Neural progenitor cell (in vitro differentiated cells): ENCODE measurements at regions not wholly inside any gene's neighbourhood (a gene's known extent, or its start where the extent isn't known, plus 50 kb on each side); places are given as distances from the start of the nearest gene placed in this dataset.

ENCODE experiments used
- DNase-seq: peaks from one replicate; pipeline ENCODE4 v3.0.0-alpha.2; 2016; ENCODE audit warnings: low spot score
- H2AFZ ChIP-seq: fragments of 200-600 bp; sonication (generic); replicated peaks from 2 replicates; pipeline ENCODE4 v1.6.1; 2016; ENCODE audit warnings: antibody characterized with exemption
- H3F3A ChIP-seq: fragments of 200-600 bp; sonication (generic); 2 replicates; pipeline ENCODE4 v1.6.1; 2016; ENCODE audit warnings: antibody characterized with exemption, low read depth
- H3K27ac ChIP-seq: fragments of 200-600 bp; sonication (generic); 2 replicates; pipeline ENCODE4 v1.5.1; 2016; ENCODE audit warnings: mild to moderate bottlenecking
- H3K27me3 ChIP-seq: fragments of 200-600 bp; sonication (generic); 2 replicates; pipeline ENCODE4 v1.6.1; 2016; ENCODE audit warnings: mild to moderate bottlenecking, moderate library complexity
- H3K36me3 ChIP-seq: fragments of 200-600 bp; sonication (generic); 2 replicates; pipeline ENCODE4 v1.5.1; 2016
- H3K4me1 ChIP-seq: fragments of 200-600 bp; sonication (generic); 2 replicates; pipeline ENCODE4 v1.6.1; 2016; ENCODE audit warnings: mixed run types
- H3K4me2 ChIP-seq: fragments of 200-600 bp; sonication (generic); 2 replicates; pipeline ENCODE4 v1.6.1; 2016
- H3K4me3 ChIP-seq: fragments of 200-600 bp; sonication (generic); 2 replicates; pipeline ENCODE4 v1.5.1; 2016
- H3K79me2 ChIP-seq: fragments of 200-600 bp; sonication (generic); 2 replicates; pipeline ENCODE4 v1.6.1; 2016; ENCODE audit warnings: low read depth
- H3K9ac ChIP-seq: fragments of 200-600 bp; sonication (generic); 2 replicates; pipeline ENCODE4 v1.6.1; 2016
- H3K9me3 ChIP-seq: fragments of 200-600 bp; sonication (generic); 2 replicates; pipeline ENCODE4 v1.5.1; 2016; ENCODE audit warnings: low read depth
- H4K20me1 ChIP-seq: fragments of 200-600 bp; sonication (generic); 2 replicates; pipeline ENCODE4 v1.6.1; 2016; ENCODE audit warnings: low read depth
- H3K27ac Mint-ChIP-seq: 3 replicates; pipeline ENCODE4 v1.8.0; 2021; ENCODE audit warnings: mixed read lengths
- H3K27me3 Mint-ChIP-seq: 2 replicates; pipeline ENCODE4 v1.8.0; 2022; ENCODE audit warnings: low read depth, mild to moderate bottlenecking, inconsistent platforms, moderate library complexity, mixed read lengths; ENCODE audit not compliant: insufficient read depth
- H3K36me3 Mint-ChIP-seq: 3 replicates; pipeline ENCODE4 v1.8.0; 2021; ENCODE audit warnings: mixed read lengths
- H3K4me1 Mint-ChIP-seq: 3 replicates; pipeline ENCODE4 v1.8.0; 2021; ENCODE audit warnings: mixed read lengths
- H3K4me3 Mint-ChIP-seq: 3 replicates; pipeline ENCODE4 v1.8.0; 2021; ENCODE audit warnings: mild to moderate bottlenecking, moderate library complexity, mixed read lengths
- H3K9me3 Mint-ChIP-seq: 3 replicates; pipeline ENCODE4 v1.8.0; 2020; ENCODE audit warnings: mixed read lengths
- EZH2 ChIP-seq: fragments of 200-600 bp; sonication (generic); IDR thresholded peaks from 2 replicates; pipeline ENCODE4 v1.6.1; 2017; ENCODE audit warnings: antibody characterized with exemption, mild to moderate bottlenecking, moderate library complexity
- EZH2phosphoT487 ChIP-seq: fragments of 200-600 bp; sonication (generic); IDR thresholded peaks from 2 replicates; pipeline ENCODE4 v1.6.1; 2017; ENCODE audit warnings: antibody characterized with exemption
- TF ChIP-seq, protein P1 (sequence below): fragments of 200-600 bp; sonication (generic); IDR thresholded peaks from 2 replicates; pipeline ENCODE4 v1.5.1; 2017; ENCODE audit warnings: antibody characterized with exemption, mild to moderate bottlenecking

DNA sequence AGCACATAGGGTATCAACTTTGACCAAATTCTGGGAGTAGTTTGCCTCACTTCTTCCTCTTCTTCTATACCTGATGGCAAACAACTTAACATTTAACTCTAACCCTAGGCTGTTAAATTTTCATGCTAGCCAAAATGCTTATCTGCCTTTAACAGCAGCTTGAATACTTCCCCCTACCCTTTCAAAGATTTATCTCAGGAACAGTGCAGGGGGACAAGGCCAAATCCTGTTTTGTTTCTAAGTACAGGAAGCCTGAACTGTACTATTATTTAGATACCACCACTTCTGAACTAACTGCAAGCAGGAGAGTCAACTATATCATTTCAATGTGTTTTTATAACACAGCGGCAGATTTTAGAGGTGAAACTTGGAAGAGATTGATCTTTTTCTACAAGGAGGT is 104.0 kb upstream of the CNTN6 start:
- H3K9me3 Mint-ChIP-seq = no peaks in the 10 kb centered on the region
- no peak for TF ChIP-seq EZH2
- TF ChIP-seq, protein P1, sequence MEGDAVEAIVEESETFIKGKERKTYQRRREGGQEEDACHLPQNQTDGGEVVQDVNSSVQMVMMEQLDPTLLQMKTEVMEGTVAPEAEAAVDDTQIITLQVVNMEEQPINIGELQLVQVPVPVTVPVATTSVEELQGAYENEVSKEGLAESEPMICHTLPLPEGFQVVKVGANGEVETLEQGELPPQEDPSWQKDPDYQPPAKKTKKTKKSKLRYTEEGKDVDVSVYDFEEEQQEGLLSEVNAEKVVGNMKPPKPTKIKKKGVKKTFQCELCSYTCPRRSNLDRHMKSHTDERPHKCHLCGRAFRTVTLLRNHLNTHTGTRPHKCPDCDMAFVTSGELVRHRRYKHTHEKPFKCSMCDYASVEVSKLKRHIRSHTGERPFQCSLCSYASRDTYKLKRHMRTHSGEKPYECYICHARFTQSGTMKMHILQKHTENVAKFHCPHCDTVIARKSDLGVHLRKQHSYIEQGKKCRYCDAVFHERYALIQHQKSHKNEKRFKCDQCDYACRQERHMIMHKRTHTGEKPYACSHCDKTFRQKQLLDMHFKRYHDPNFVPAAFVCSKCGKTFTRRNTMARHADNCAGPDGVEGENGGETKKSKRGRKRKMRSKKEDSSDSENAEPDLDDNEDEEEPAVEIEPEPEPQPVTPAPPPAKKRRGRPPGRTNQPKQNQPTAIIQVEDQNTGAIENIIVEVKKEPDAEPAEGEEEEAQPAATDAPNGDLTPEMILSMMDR = no peak
- Histone ChIP-seq H2AFZ (no peak overlapping the region), H3K9me3 (no peaks in the 10 kb centered on the region), H3K4me2 (no peak overlapping the region), H3K27ac (no peak overlapping the region), H3K4me3 (no peak overlapping the region), H3K9ac (no peak overlapping the region), H3K4me1 (no peaks in the 10 kb centered on the region), H3K27me3 (no peaks in the 10 kb centered on the region), H3K79me2 (no peaks in the 10 kb centered on the region), H4K20me1 (no peaks in the 10 kb centered on the region), H3K36me3 (no peaks in the 10 kb centered on the region), H3F3A (no peaks in the 10 kb centered on the region)
- H3K4me3 Mint-ChIP-seq = no peak overlapping the region
- DNase-seq = no peak
- H3K27me3 Mint-ChIP-seq = peaks cover 2% of the 10 kb centered on the region
- H3K4me1 Mint-ChIP-seq = no peaks in the 10 kb centered on the region
- H3K27ac Mint-ChIP-seq = no peak overlapping the region
- no peaks in the 10 kb centered on the region for H3K36me3 Mint-ChIP-seq

DNA sequence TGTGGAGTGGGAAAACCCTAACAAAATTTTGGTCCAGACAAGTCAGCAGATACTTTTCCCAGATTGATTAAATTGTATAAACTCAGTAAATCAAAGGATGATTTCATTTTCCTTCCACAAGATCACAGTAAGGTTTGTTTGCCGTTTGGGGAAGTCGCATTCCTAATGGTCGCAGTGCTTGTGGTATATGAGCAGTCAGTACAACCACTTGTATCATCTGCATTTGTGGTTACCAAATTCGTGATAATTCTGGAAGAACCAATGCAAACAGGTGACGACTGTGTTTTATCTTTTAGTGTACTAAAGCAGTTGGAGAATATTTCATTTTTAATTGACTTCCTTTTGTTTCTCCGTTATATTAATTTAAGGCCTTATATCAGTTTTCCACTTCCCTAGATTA is 100.0 kb upstream of the CNTN6 start:
- H3K4me1 Mint-ChIP-seq = no peaks in the 10 kb centered on the region
- H3K79me2 ChIP-seq = no peaks in the 10 kb centered on the region
- H3K4me2 ChIP-seq = no peak overlapping the region
- no peaks in the 10 kb centered on the region for H3K4me1 ChIP-seq
- no peaks in the 10 kb centered on the region for H3K27me3 ChIP-seq
- no peak overlapping the region for H3K9ac ChIP-seq
- DNase-seq = no peak
- H3K4me3 ChIP-seq = no peak overlapping the region
- TF ChIP-seq EZH2phosphoT487 (no peak), EZH2 (no peak)
- TF ChIP-seq, protein P1 = no peak
- no peak overlapping the region for H3K27ac Mint-ChIP-seq
- no peaks in the 10 kb centered on the region for H3F3A ChIP-seq
- no peak overlapping the region for H2AFZ ChIP-seq
- H3K36me3 ChIP-seq = no peaks in the 10 kb centered on the region
- H3K9me3 Mint-ChIP-seq = no peaks in the 10 kb centered on the region
- H3K27me3 Mint-ChIP-seq = peaks cover 2% of the 10 kb centered on the region
- H4K20me1 ChIP-seq = no peaks in the 10 kb centered on the region
- no peaks in the 10 kb centered on the region for H3K36me3 Mint-ChIP-seq
- H3K9me3 ChIP-seq = no peaks in the 10 kb centered on the region
- H3K4me3 Mint-ChIP-seq = no peak overlapping the region
- H3K27ac ChIP-seq = no peak overlapping the region

DNA sequence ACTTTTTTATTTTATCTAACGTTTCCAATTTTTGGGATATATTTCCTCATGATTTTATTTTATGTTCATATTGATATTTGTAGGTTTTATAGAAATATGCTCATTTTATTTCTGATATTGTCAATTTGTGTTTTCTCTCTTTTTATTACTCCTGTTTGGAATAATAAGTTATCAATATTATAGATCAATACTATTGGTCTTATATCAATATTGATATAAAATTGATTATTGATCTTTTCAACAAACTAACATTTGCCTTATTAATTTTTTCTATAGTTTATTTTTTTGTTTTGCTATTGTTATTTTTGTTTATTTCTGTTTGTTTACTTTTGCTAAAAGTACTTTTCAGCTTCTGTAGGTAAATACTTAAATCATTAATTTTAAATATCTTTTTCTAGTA is 90.8 kb upstream of the CNTN6 start:
- Histone ChIP-seq H3K4me1 (no peaks in the 10 kb centered on the region), H3K27me3 (no peaks in the 10 kb centered on the region), H3K4me3 (no peak overlapping the region), H3K4me2 (no peak overlapping the region), H2AFZ (no peak overlapping the region), H3K36me3 (no peaks in the 10 kb centered on the region), H3K9ac (no peak overlapping the region), H4K20me1 (no peaks in the 10 kb centered on the region), H3K9me3 (no peaks in the 10 kb centered on the region), H3F3A (no peaks in the 10 kb centered on the region), H3K27ac (no peak overlapping the region), H3K79me2 (no peaks in the 10 kb centered on the region)
- Mint-ChIP-seq H3K4me1 (no peaks in the 10 kb centered on the region), H3K36me3 (no peaks in the 10 kb centered on the region), H3K4me3 (no peak overlapping the region), H3K27me3 (no peaks in the 10 kb centered on the region), H3K27ac (no peak overlapping the region), H3K9me3 (no peaks in the 10 kb centered on the region)
- no peak for DNase-seq
- TF ChIP-seq, protein P1 = no peak
- TF ChIP-seq EZH2phosphoT487 (no peak), EZH2 (no peak)

DNA sequence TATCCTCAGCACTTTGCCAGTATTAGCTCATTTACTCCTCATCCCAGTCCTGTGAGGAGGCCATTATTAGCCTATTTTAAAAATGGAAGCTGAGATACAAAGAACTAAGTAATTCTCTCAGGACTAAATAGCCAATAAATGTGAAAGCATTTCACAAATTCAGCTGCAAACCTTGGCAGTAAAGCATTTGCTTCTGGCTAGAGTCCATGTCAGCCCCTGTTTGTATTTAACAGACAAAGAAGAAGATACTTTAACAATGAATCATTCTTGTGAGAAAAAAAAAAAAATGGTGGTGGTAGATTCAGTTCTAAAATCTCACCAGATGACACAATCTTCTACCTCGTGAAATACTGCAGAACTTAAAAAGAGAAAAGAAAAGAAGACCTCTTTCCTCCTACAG is 85.0 kb upstream of the CNTN6 start:
- Mint-ChIP-seq H3K9me3 (no peaks in the 10 kb centered on the region), H3K27me3 (no peaks in the 10 kb centered on the region), H3K27ac (no peak overlapping the region), H3K4me1 (no peaks in the 10 kb centered on the region), H3K36me3 (no peaks in the 10 kb centered on the region), H3K4me3 (no peak overlapping the region)
- Histone ChIP-seq H2AFZ (peak overlapping the region; percentile 39), H3K4me3 (no peak overlapping the region), H3K4me1 (no peaks in the 10 kb centered on the region), H3K36me3 (no peaks in the 10 kb centered on the region), H3K27ac (no peak overlapping the region), H3K9me3 (no peaks in the 10 kb centered on the region), H3K4me2 (no peak overlapping the region), H3F3A (no peaks in the 10 kb centered on the region), H4K20me1 (no peaks in the 10 kb centered on the region), H3K9ac (no peak overlapping the region), H3K27me3 (no peaks in the 10 kb centered on the region), H3K79me2 (no peaks in the 10 kb centered on the region)
- DNase-seq = no peak
- TF ChIP-seq EZH2phosphoT487 = no peak
- TF ChIP-seq, protein P1 = no peak
- no peak for TF ChIP-seq EZH2
